Occipital lobe (tissue), 1 donor: ENCODE measurements at regions not wholly inside any gene's neighbourhood (a gene's known extent, or its start where the extent isn't known, plus 50 kb on each side); places are given as distances from the start of the nearest gene placed in this dataset.

ENCODE experiments used
- DNase-seq: peaks from one replicate; lab custom pipeline; 2025; lab: John Stamatoyannopoulos, UW

GRCh38 chr11:37774441-37774840, 1176.4 kb upstream of the RAG2 start:
- no peak for DNase-seq

- DNase-seq: no peak
These were observed 1172.1 kb upstream of the RAG2 start for GRCh38 chr11:37770145-37770544.

- no peak for DNase-seq
These were observed 1164.0 kb upstream of the RAG2 start for GRCh38 chr11:37762079-37762478.

GRCh38 chr11:37755521-37755920, 1157.5 kb upstream of the RAG2 start:
- no peak for DNase-seq

GRCh38 chr11:37748641-37749040, 1150.6 kb upstream of the RAG2 start:
- DNase-seq: no peak

- no peak for DNase-seq
These were observed 1149.1 kb upstream of the RAG2 start for GRCh38 chr11:37747121-37747520.

GRCh38 chr11:37727371-37727770, 1129.3 kb upstream of the RAG2 start:
- no peak for DNase-seq

GRCh38 chr11:37724315-37724714, 1126.3 kb upstream of the RAG2 start:
- no peak for DNase-seq

- no peak for DNase-seq
These were observed 1123.4 kb upstream of the RAG2 start for GRCh38 chr11:37721485-37721884.

- DNase-seq: no peak
These were observed 1120.5 kb upstream of the RAG2 start for GRCh38 chr11:37718431-37718999.

GRCh38 chr11:37712251-37712650, 1114.2 kb upstream of the RAG2 start:
- DNase-seq: no peak

- DNase-seq: no peak
These were observed 1112.0 kb upstream of the RAG2 start for GRCh38 chr11:37710031-37710430.

- no peak for DNase-seq
These were observed 1106.8 kb upstream of the RAG2 start for GRCh38 chr11:37704791-37705190.

- DNase-seq: no peak
These were observed 1101.6 kb upstream of the RAG2 start for GRCh38 chr11:37699644-37700043.

- DNase-seq: no peak
These were observed 1097.2 kb upstream of the RAG2 start for GRCh38 chr11:37695283-37695682.

GRCh38 chr11:37689951-37690350, 1091.9 kb upstream of the RAG2 start:
- no peak for DNase-seq

GRCh38 chr11:37688456-37688855, 1090.4 kb upstream of the RAG2 start:
- DNase-seq: no peak

GRCh38 chr11:37687130-37687529, 1089.1 kb upstream of the RAG2 start:
- no peak for DNase-seq

- no peak for DNase-seq
These were observed 1073.3 kb upstream of the RAG2 start for GRCh38 chr11:37671321-37671720.

GRCh38 chr11:37666960-37667359, 1068.9 kb upstream of the RAG2 start:
- no peak for DNase-seq

- DNase-seq: no peak
These were observed 1059.6 kb upstream of the RAG2 start for GRCh38 chr11:37657645-37658044.

- no peak for DNase-seq
These were observed 1049.7 kb upstream of the RAG2 start for GRCh38 chr11:37647767-37648166.

- DNase-seq: no peak
These were observed 1045.9 kb upstream of the RAG2 start for GRCh38 chr11:37643968-37644367.

- no peak for DNase-seq
These were observed 1044.3 kb upstream of the RAG2 start for GRCh38 chr11:37642296-37642695.
